LNCaP clone FGC (cell line): ENCODE measurements at regions not wholly inside any gene's neighbourhood (a gene's known extent, or its start where the extent isn't known, plus 50 kb on each side); places are given as distances from the start of the nearest gene placed in this dataset.
A peak's percentile ranks its signal among the peaks of the same experiment; 100 is the strongest.

Experiments used
- DNase-seq: peaks from one replicate; pipeline ENCODE4 v3.0.0-alpha.2; 2011; ENCODE audit warnings: low read depth
- H3K4me3 ChIP-seq: 2 replicates; pipeline ENCODE4 v1.5.1; 2011; ENCODE audit warnings: mild to moderate bottlenecking, low read depth, low read length, control low read depth
- CTCF ChIP-seq: IDR thresholded peaks from 2 replicates; pipeline ENCODE4 v1.5.1; 2012; ENCODE audit warnings: mild to moderate bottlenecking; ENCODE audit not compliant: control insufficient read depth, insufficient read depth; ENCODE audit errors: extremely low read depth

- no peak overlapping the region for H3K4me3 ChIP-seq
- TF ChIP-seq CTCF = no peak
- DNase-seq = peak; percentile 26
Measured at GRCh38 chr9:108417726-108418125, 438.1 kb downstream of the ACTL7B start.

- H3K4me3 ChIP-seq = no peak overlapping the region
- no peak for TF ChIP-seq CTCF
- DNase-seq = no peak
Measured at GRCh38 chr9:108417312-108417711, 438.5 kb downstream of the ACTL7B start.

GRCh38 chr9:108416324-108416723, 439.5 kb downstream of the ACTL7B start:
- peak; percentile 31; the same call in 1 of the 2 replicates for TF ChIP-seq CTCF
- no peak for DNase-seq
- no peak overlapping the region for H3K4me3 ChIP-seq

GRCh38 chr9:108413809-108414208, 442.0 kb downstream of the ACTL7B start:
- DNase-seq = no peak
- no peak for TF ChIP-seq CTCF
- no peak overlapping the region for H3K4me3 ChIP-seq

- no peak overlapping the region for H3K4me3 ChIP-seq
- no peak for TF ChIP-seq CTCF
- no peak for DNase-seq
Measured at GRCh38 chr9:108412755-108413154, 443.0 kb downstream of the ACTL7B start.

GRCh38 chr9:108411632-108412031, 444.2 kb downstream of the ACTL7B start:
- no peak overlapping the region for H3K4me3 ChIP-seq
- no peak for DNase-seq
- TF ChIP-seq CTCF = no peak

- DNase-seq = no peak
- no peak for TF ChIP-seq CTCF
- H3K4me3 ChIP-seq = no peak overlapping the region
Measured at GRCh38 chr9:108410161-108410560, 445.6 kb downstream of the ACTL7B start.
